ENCODE measurements at regions not wholly inside any gene's neighbourhood (a gene's known extent, or its start where the extent isn't known, plus 50 kb on each side); places are given as distances from the start of the nearest gene placed in this dataset.
A peak's percentile ranks its signal among the peaks of the same experiment; 100 is the strongest.

- no peak for DNase-seq (ENCODE audit: low spot score)
These were observed 202.5 kb upstream of the DDHD1 start for GRCh38 chr14:53355581-53356112.

- DNase-seq (ENCODE audit: low spot score): no peak
These were observed 201.2 kb upstream of the DDHD1 start for GRCh38 chr14:53354336-53354735.

- no peak for DNase-seq (ENCODE audit: low spot score)
These were observed 197.7 kb upstream of the DDHD1 start for GRCh38 chr14:53350866-53351265.

- no peak for DNase-seq (ENCODE audit: low spot score)
These were observed 197.3 kb upstream of the DDHD1 start for GRCh38 chr14:53350429-53350828.

GRCh38 chr14:53346988-53347387, 193.9 kb upstream of the DDHD1 start:
- no peak for DNase-seq (ENCODE audit: low spot score)

- no peak for DNase-seq (ENCODE audit: low spot score)
These were observed 188.2 kb upstream of the DDHD1 start for GRCh38 chr14:53341324-53341723.

GRCh38 chr14:53338192-53338591, 185.1 kb upstream of the DDHD1 start:
- DNase-seq (ENCODE audit: low spot score): no peak

GRCh38 chr14:53336729-53337128, 183.6 kb upstream of the DDHD1 start:
- DNase-seq (ENCODE audit: low spot score): no peak

- no peak for DNase-seq (ENCODE audit: low spot score)
These were observed 180.7 kb upstream of the DDHD1 start for GRCh38 chr14:53333809-53334208.

GRCh38 chr14:53331921-53332320, 178.8 kb upstream of the DDHD1 start:
- DNase-seq (ENCODE audit: low spot score): no peak

- no peak for DNase-seq (ENCODE audit: low spot score)
These were observed 178.1 kb upstream of the DDHD1 start for GRCh38 chr14:53331247-53331646.

GRCh38 chr14:53330441-53330840, 177.3 kb upstream of the DDHD1 start:
- DNase-seq (ENCODE audit: low spot score): no peak

- no peak for DNase-seq (ENCODE audit: low spot score)
These were observed 175.7 kb upstream of the DDHD1 start for GRCh38 chr14:53328841-53329240.

- DNase-seq (ENCODE audit: low spot score): no peak
These were observed 174.6 kb upstream of the DDHD1 start for GRCh38 chr14:53327716-53328115.

GRCh38 chr14:53325176-53325806, 172.2 kb upstream of the DDHD1 start:
- no peak for DNase-seq (ENCODE audit: low spot score)

GRCh38 chr14:53316504-53316903, 163.4 kb upstream of the DDHD1 start:
- DNase-seq (ENCODE audit: low spot score): no peak

GRCh38 chr14:53310412-53310811, 157.3 kb upstream of the DDHD1 start:
- DNase-seq (ENCODE audit: low spot score): no peak

GRCh38 chr14:53306911-53307310, 153.8 kb upstream of the DDHD1 start:
- DNase-seq (ENCODE audit: low spot score): no peak

- DNase-seq (ENCODE audit: low spot score): peak; percentile 42
These were observed 153.2 kb upstream of the DDHD1 start for GRCh38 chr14:53306267-53306721.

- no peak for DNase-seq (ENCODE audit: low spot score)
These were observed 151.7 kb upstream of the DDHD1 start for GRCh38 chr14:53304726-53305381.

GRCh38 chr14:53295985-53296582, 143.0 kb upstream of the DDHD1 start:
- DNase-seq (ENCODE audit: low spot score): peak; percentile 5

GRCh38 chr14:53295372-53295771, 142.2 kb upstream of the DDHD1 start:
- no peak for DNase-seq (ENCODE audit: low spot score)

- no peak for DNase-seq (ENCODE audit: low spot score)
These were observed 133.2 kb upstream of the DDHD1 start for GRCh38 chr14:53286301-53286700.
